ENCODE measurements at regions not wholly inside any gene's neighbourhood (a gene's known extent, or its start where the extent isn't known, plus 50 kb on each side); places are given as distances from the start of the nearest gene placed in this dataset.
A peak's percentile ranks its signal among the peaks of the same experiment; 100 is the strongest.
"Not testable (repeated sequence)": the region's sequence is repeated elsewhere in the genome, so short reads cannot be mapped to it uniquely, and the experiment has no call there.

GRCh38 chr1:95770581-95770980, 536.6 kb downstream of the RWDD3 start:
- no CpG with 5 or more reads among the region's 2 CpGs for WGBS (ENCODE audit: insufficient coverage, insufficient read length)
- no peaks in the 10 kb centered on the region for H3K9me3 ChIP-seq (ENCODE audit: control insufficient read depth, insufficient read depth, low read length)
- no peaks in the 10 kb centered on the region for H3K27me3 ChIP-seq (ENCODE audit: control insufficient read depth, insufficient read depth, low read length)
- no peaks in the 10 kb centered on the region for H3K4me1 ChIP-seq (ENCODE audit: control insufficient read depth, insufficient read depth, low read length)
- DNase-seq (ENCODE audit: low read depth, low spot score), result no peak
- no peak overlapping the region for H3K4me3 ChIP-seq (ENCODE audit: low read length)
- no peaks in the 10 kb centered on the region for H3K36me3 ChIP-seq (ENCODE audit: control insufficient read depth, insufficient read depth, low read length)
- H3K27ac ChIP-seq (ENCODE audit: low read length), result no peak overlapping the region

- H3K27ac ChIP-seq (ENCODE audit: low read length), result no peak overlapping the region
- no peaks in the 10 kb centered on the region for H3K9me3 ChIP-seq (ENCODE audit: control insufficient read depth, insufficient read depth, low read length)
- H3K4me1 ChIP-seq (ENCODE audit: control insufficient read depth, insufficient read depth, low read length), result no peaks in the 10 kb centered on the region
- WGBS (ENCODE audit: insufficient coverage, insufficient read length), result no CpG with 5 or more reads among the region's 2 CpGs
- no peak overlapping the region for H3K4me3 ChIP-seq (ENCODE audit: low read length)
- H3K36me3 ChIP-seq (ENCODE audit: control insufficient read depth, insufficient read depth, low read length), result no peaks in the 10 kb centered on the region
- no peaks in the 10 kb centered on the region for H3K27me3 ChIP-seq (ENCODE audit: control insufficient read depth, insufficient read depth, low read length)
- DNase-seq (ENCODE audit: low read depth, low spot score), result no peak
These were observed 544.2 kb downstream of the RWDD3 start for GRCh38 chr1:95778217-95778616.

- Histone ChIP-seq H3K27ac (ENCODE audit: low read length) (no peak overlapping the region), H3K9me3 (ENCODE audit: control insufficient read depth, insufficient read depth, low read length) (no peaks in the 10 kb centered on the region), H3K27me3 (ENCODE audit: control insufficient read depth, insufficient read depth, low read length) (no peaks in the 10 kb centered on the region), H3K4me1 (ENCODE audit: control insufficient read depth, insufficient read depth, low read length) (no peaks in the 10 kb centered on the region), H3K4me3 (ENCODE audit: low read length) (no peak overlapping the region), H3K36me3 (ENCODE audit: control insufficient read depth, insufficient read depth, low read length) (no peaks in the 10 kb centered on the region)
- no CpG with 5 or more reads among the region's 3 CpGs for WGBS (ENCODE audit: insufficient coverage, insufficient read length)
- no peak for DNase-seq (ENCODE audit: low read depth, low spot score)
These were observed 546.8 kb downstream of the RWDD3 start for GRCh38 chr1:95780836-95781235.

- no peaks in the 10 kb centered on the region for H3K9me3 ChIP-seq (ENCODE audit: control insufficient read depth, insufficient read depth, low read length)
- H3K4me1 ChIP-seq (ENCODE audit: control insufficient read depth, insufficient read depth, low read length), result no peaks in the 10 kb centered on the region
- WGBS (ENCODE audit: insufficient coverage, insufficient read length), result 100% methylated on average over 2 of the region's 3 CpGs
- H3K27me3 ChIP-seq (ENCODE audit: control insufficient read depth, insufficient read depth, low read length), result no peaks in the 10 kb centered on the region
- H3K4me3 ChIP-seq (ENCODE audit: low read length), result no peak overlapping the region
- no peak for DNase-seq (ENCODE audit: low read depth, low spot score)
- H3K27ac ChIP-seq (ENCODE audit: low read length), result no peak overlapping the region
- H3K36me3 ChIP-seq (ENCODE audit: control insufficient read depth, insufficient read depth, low read length), result no peaks in the 10 kb centered on the region
These were observed 556.1 kb downstream of the RWDD3 start for GRCh38 chr1:95790136-95790535.

- Histone ChIP-seq H3K36me3 (ENCODE audit: control insufficient read depth, insufficient read depth, low read length) (no peaks in the 10 kb centered on the region), H3K9me3 (ENCODE audit: control insufficient read depth, insufficient read depth, low read length) (no peaks in the 10 kb centered on the region; the same call in 1 of the 2 replicates), H3K27ac (ENCODE audit: low read length) (no peak overlapping the region), H3K4me3 (ENCODE audit: low read length) (no peak overlapping the region), H3K4me1 (ENCODE audit: control insufficient read depth, insufficient read depth, low read length) (no peaks in the 10 kb centered on the region), H3K27me3 (ENCODE audit: control insufficient read depth, insufficient read depth, low read length) (no peaks in the 10 kb centered on the region)
- DNase-seq (ENCODE audit: low read depth, low spot score), result peak; percentile 41
- no CpG with 5 or more reads among the region's 5 CpGs for WGBS (ENCODE audit: insufficient coverage, insufficient read length)
These were observed 559.9 kb downstream of the RWDD3 start for GRCh38 chr1:95793893-95794292.

- not testable (repeated sequence) for H3K9me3 ChIP-seq (ENCODE audit: control insufficient read depth, insufficient read depth, low read length); H3K4me1 ChIP-seq (ENCODE audit: control insufficient read depth, insufficient read depth, low read length); H3K27me3 ChIP-seq (ENCODE audit: control insufficient read depth, insufficient read depth, low read length); H3K27ac ChIP-seq (ENCODE audit: low read length); H3K36me3 ChIP-seq (ENCODE audit: control insufficient read depth, insufficient read depth, low read length); H3K4me3 ChIP-seq (ENCODE audit: low read length); DNase-seq (ENCODE audit: low read depth, low spot score)
- no CpG with 5 or more reads among the region's 2 CpGs for WGBS (ENCODE audit: insufficient coverage, insufficient read length)
These were observed 563.8 kb downstream of the RWDD3 start for GRCh38 chr1:95797761-95798160.

- no peaks in the 10 kb centered on the region for H3K9me3 ChIP-seq (ENCODE audit: control insufficient read depth, insufficient read depth, low read length)
- no peaks in the 10 kb centered on the region for H3K27me3 ChIP-seq (ENCODE audit: control insufficient read depth, insufficient read depth, low read length)
- no peak overlapping the region for H3K4me3 ChIP-seq (ENCODE audit: low read length)
- no peak for DNase-seq (ENCODE audit: low read depth, low spot score)
- no peaks in the 10 kb centered on the region for H3K36me3 ChIP-seq (ENCODE audit: control insufficient read depth, insufficient read depth, low read length)
- no peaks in the 10 kb centered on the region for H3K4me1 ChIP-seq (ENCODE audit: control insufficient read depth, insufficient read depth, low read length)
- no peak overlapping the region for H3K27ac ChIP-seq (ENCODE audit: low read length)
These were observed 572.2 kb downstream of the RWDD3 start for GRCh38 chr1:95806171-95806570.

- Histone ChIP-seq H3K9me3 (ENCODE audit: control insufficient read depth, insufficient read depth, low read length) (no peaks in the 10 kb centered on the region), H3K27ac (ENCODE audit: low read length) (no peak overlapping the region), H3K27me3 (ENCODE audit: control insufficient read depth, insufficient read depth, low read length) (no peaks in the 10 kb centered on the region), H3K4me3 (ENCODE audit: low read length) (no peak overlapping the region), H3K36me3 (ENCODE audit: control insufficient read depth, insufficient read depth, low read length) (no peaks in the 10 kb centered on the region), H3K4me1 (ENCODE audit: control insufficient read depth, insufficient read depth, low read length) (no peaks in the 10 kb centered on the region)
- no peak for DNase-seq (ENCODE audit: low read depth, low spot score)
- WGBS (ENCODE audit: insufficient coverage, insufficient read length), result no CpG with 5 or more reads among the region's 1 CpG
These were observed 575.4 kb downstream of the RWDD3 start for GRCh38 chr1:95809391-95809790.

- Histone ChIP-seq H3K36me3 (ENCODE audit: control insufficient read depth, insufficient read depth, low read length) (no peaks in the 10 kb centered on the region), H3K4me3 (ENCODE audit: low read length) (no peak overlapping the region), H3K27ac (ENCODE audit: low read length) (no peak overlapping the region), H3K4me1 (ENCODE audit: control insufficient read depth, insufficient read depth, low read length) (no peaks in the 10 kb centered on the region), H3K9me3 (ENCODE audit: control insufficient read depth, insufficient read depth, low read length) (no peaks in the 10 kb centered on the region), H3K27me3 (ENCODE audit: control insufficient read depth, insufficient read depth, low read length) (no peaks in the 10 kb centered on the region)
- no CpG with 5 or more reads among the region's 2 CpGs for WGBS (ENCODE audit: insufficient coverage, insufficient read length)
- DNase-seq (ENCODE audit: low read depth, low spot score), result no peak
These were observed 581.5 kb downstream of the RWDD3 start for GRCh38 chr1:95815511-95815910.

GRCh38 chr1:95829556-95829955, 595.5 kb downstream of the RWDD3 start:
- Histone ChIP-seq H3K36me3 (ENCODE audit: control insufficient read depth, insufficient read depth, low read length) (no peaks in the 10 kb centered on the region), H3K9me3 (ENCODE audit: control insufficient read depth, insufficient read depth, low read length) (no peaks in the 10 kb centered on the region), H3K27ac (ENCODE audit: low read length) (no peak overlapping the region), H3K27me3 (ENCODE audit: control insufficient read depth, insufficient read depth, low read length) (no peaks in the 10 kb centered on the region), H3K4me1 (ENCODE audit: control insufficient read depth, insufficient read depth, low read length) (no peaks in the 10 kb centered on the region), H3K4me3 (ENCODE audit: low read length) (no peak overlapping the region)
- no peak for DNase-seq (ENCODE audit: low read depth, low spot score)
- no CpG with 5 or more reads among the region's 1 CpG for WGBS (ENCODE audit: insufficient coverage, insufficient read length)

- H3K27ac ChIP-seq (ENCODE audit: low read length), result no peak overlapping the region
- no peaks in the 10 kb centered on the region for H3K36me3 ChIP-seq (ENCODE audit: control insufficient read depth, insufficient read depth, low read length)
- no CpG with 5 or more reads among the region's 2 CpGs for WGBS (ENCODE audit: insufficient coverage, insufficient read length)
- H3K27me3 ChIP-seq (ENCODE audit: control insufficient read depth, insufficient read depth, low read length), result no peaks in the 10 kb centered on the region
- H3K9me3 ChIP-seq (ENCODE audit: control insufficient read depth, insufficient read depth, low read length), result no peaks in the 10 kb centered on the region
- no peak for DNase-seq (ENCODE audit: low read depth, low spot score)
- H3K4me1 ChIP-seq (ENCODE audit: control insufficient read depth, insufficient read depth, low read length), result no peaks in the 10 kb centered on the region
- H3K4me3 ChIP-seq (ENCODE audit: low read length), result no peak overlapping the region
These were observed 598.4 kb downstream of the RWDD3 start for GRCh38 chr1:95832370-95832769.

All from iPS DF 6.9 (cell line).